GM12878 (cell line): ENCODE measurements at regions not wholly inside any gene's neighbourhood (a gene's known extent, or its start where the extent isn't known, plus 50 kb on each side); places are given as distances from the start of the nearest gene placed in this dataset.

Source experiments
- ATAC-seq: fragments of 200-7000 bp; cut with Tn5 transposase; 3 replicates; pipeline ENCODE4 v1.9.1; 2020; ENCODE audit warnings: mild to moderate bottlenecking, moderate library complexity
- BruUV-seq: library from RNA; stranded (reverse); fragments of 400-500 nt; replicated peaks from 2 replicates; lab custom pipeline; 2021; lab: Mats Ljungman, UMichigan
- CTCF ChIA-PET: fragments of 300-600 bp; sonication (Branson Sonifier 250); formaldehyde crosslinking; extraction: SDS; loops from one replicate; lab custom pipeline; 2021; ENCODE audit warnings: inconsistent platforms; lab: Yijun Ruan, JAX
- POLR2A ChIA-PET: fragments of 350-600 bp; formaldehyde crosslinking; extraction: SDS; loops from one replicate; lab custom pipeline; 2021; ENCODE audit warnings: inconsistent platforms; lab: Charles Lee
- RAD21 ChIA-PET: fragments of 300-600 bp; sonication (Branson Sonifier 250); formaldehyde crosslinking; loops from one replicate; lab custom pipeline; 2023; ENCODE audit warnings: antibody characterized with exemption; ENCODE audit not compliant: unreplicated experiment; lab: Charles Lee
- SMC1A ChIA-PET: fragments of 300-600 bp; sonication (Branson Sonifier 250); formaldehyde crosslinking; loops from one replicate; lab custom pipeline; 2023; ENCODE audit not compliant: unreplicated experiment, uncharacterized antibody; lab: Charles Lee
- DNase-seq: peaks from one replicate; pipeline ENCODE4 v3.0.0-alpha.2; 2011; ENCODE audit warnings: low read depth, low spot score
- FAIRE-seq: peaks from 3 replicates; lab custom pipeline; 2011; peaks lifted over from hg19 to GRCh38; lab: Jason Lieb, UNC
- H2AFZ ChIP-seq: 2 replicates; pipeline ENCODE4 v1.6.0; 2011; ENCODE audit warnings: low read depth, low read length, control low read depth; ENCODE audit not compliant: control insufficient read depth
- H3K27ac ChIP-seq: 2 replicates; pipeline ENCODE4 v1.5.1; 2011; ENCODE audit warnings: control low read depth; ENCODE audit not compliant: control insufficient read depth, insufficient read depth
- H3K27me3 ChIP-seq, 2 experiments: replicated peaks in 1 of 2; 2 replicates each; pipeline versions ENCODE4 v1.6.0 to v1.6.1; 2011; ENCODE audit warnings: low read length in 1 of 2; ENCODE audit not compliant: control insufficient read depth in 2 of 2, insufficient read depth in 2 of 2
- H3K36me3 ChIP-seq, 2 experiments: 2 replicates each; pipeline ENCODE4 v1.5.1; 2011; ENCODE audit warnings: low read length in 1 of 2; ENCODE audit not compliant: control insufficient read depth in 2 of 2, insufficient read depth in 2 of 2
- H3K4me1 ChIP-seq: 2 replicates; pipeline ENCODE4 v1.6.1; 2011; ENCODE audit warnings: mild to moderate bottlenecking, low read length, moderate library complexity, mixed read lengths; ENCODE audit not compliant: control insufficient read depth, insufficient read depth
- H3K4me2 ChIP-seq: 2 replicates; pipeline ENCODE4 v1.6.0; 2011; ENCODE audit warnings: control low read depth; ENCODE audit not compliant: control insufficient read depth, insufficient read depth
- H3K4me3 ChIP-seq: fragments of 200-600 bp; sonication (generic); 2 replicates; pipeline ENCODE4 v1.5.1; 2016
- H3K79me2 ChIP-seq: 2 replicates; pipeline ENCODE4 v1.6.0; 2011; ENCODE audit warnings: low read length; ENCODE audit not compliant: control insufficient read depth, insufficient read depth
- H3K9ac ChIP-seq: 2 replicates; pipeline ENCODE4 v1.8.0; 2011; ENCODE audit warnings: low read length, control low read depth, mixed read lengths; ENCODE audit not compliant: control insufficient read depth, insufficient read depth
- H3K9me3 ChIP-seq: replicated peaks from 3 replicates; pipeline ENCODE4 v1.5.1; 2011; ENCODE audit warnings: mild to moderate bottlenecking, low read length; ENCODE audit not compliant: control insufficient read depth, insufficient read depth
- H4K20me1 ChIP-seq: 2 replicates; pipeline ENCODE4 v1.6.0; 2011; ENCODE audit not compliant: control insufficient read depth, insufficient read depth
- FOXK2 ChIP-seq: fragments of 450-650 bp; IDR thresholded peaks from 2 replicates; pipeline ENCODE4 v1.6.1; 2017; ENCODE audit warnings: mild to moderate bottlenecking, moderate library complexity
- HDGF ChIP-seq: fragments of 450-650 bp; IDR thresholded peaks from 2 replicates; pipeline ENCODE4 v1.6.1; 2016; ENCODE audit warnings: antibody characterized with exemption
- KDM1A ChIP-seq: fragments of 200-600 bp; sonication (generic); IDR thresholded peaks from 2 replicates; pipeline ENCODE4 v1.6.1; 2016; ENCODE audit warnings: borderline replicate concordance
- KLF5 ChIP-seq: fragments of 450-650 bp; IDR thresholded peaks from 2 replicates; pipeline ENCODE4 v1.6.1; 2014; ENCODE audit warnings: mild to moderate bottlenecking; ENCODE audit not compliant: partially characterized antibody
- NRF1 ChIP-seq: conservative IDR thresholded peaks from 2 replicates; pipeline ENCODE4 v1.6.1; 2011; ENCODE audit warnings: mild to moderate bottlenecking, low read depth, low read length, improper control_type of control experiment
- PAX8 ChIP-seq: fragments of 450-650 bp; IDR thresholded peaks from 2 replicates; pipeline ENCODE4 v1.6.1; 2017; ENCODE audit warnings: mild to moderate bottlenecking, moderate library complexity
- PML ChIP-seq: IDR thresholded peaks from 2 replicates; pipeline ENCODE4 v1.6.1; 2012; ENCODE audit warnings: low read length, inconsistent platforms
- RAD51 ChIP-seq: fragments of 450-650 bp; IDR thresholded peaks from 2 replicates; pipeline ENCODE4 v1.6.1; 2016; ENCODE audit warnings: moderate library complexity, mild to moderate bottlenecking, inconsistent platforms
- STAT3 ChIP-seq: IDR thresholded peaks from 2 replicates; pipeline ENCODE4 v1.6.1; 2011; ENCODE audit warnings: low read depth, low read length, improper control_type of control experiment
- ZNF217 ChIP-seq: fragments of 450-650 bp; IDR thresholded peaks from 2 replicates; pipeline ENCODE4 v1.6.1; 2017; ENCODE audit warnings: antibody characterized with exemption, mild to moderate bottlenecking
- ZNF622 ChIP-seq: fragments of 450-650 bp; IDR thresholded peaks from 2 replicates; pipeline ENCODE4 v1.6.1; 2017; ENCODE audit warnings: mild to moderate bottlenecking, inconsistent platforms
- whole genome bisulfite sequencing: methylation state at CpG from one replicate; pipeline ENCODE4 v1.1.6; 2016; ENCODE audit warnings: low lambda C conversion rate; ENCODE audit not compliant: insufficient replicate concordance, insufficient coverage; ENCODE audit errors: missing lambda C conversion rate; 5-methylcytosine and 5-hydroxymethylcytosine counted together
- in situ Hi-C: fragments of 300-500 bp; cut with MboI; formaldehyde crosslinking; loops from 9 replicates; pipeline ENCODE4 v1.14.3; 2018; ENCODE audit warnings: mixed read lengths
- intact Hi-C: fragments of 100-400 bp; cut with micrococcal nuclease; formaldehyde crosslinking; loops from one replicate; pipeline ENCODE4 v1.14.2; 2022; ENCODE audit not compliant: unreplicated experiment
- TF ChIP-seq, protein P1 (sequence below): fragments of 450-650 bp; IDR thresholded peaks from 2 replicates; pipeline ENCODE4 v1.6.1; 2016; ENCODE audit warnings: mild to moderate bottlenecking
- TF ChIP-seq, protein P2 (sequence below): IDR thresholded peaks from 2 replicates; pipeline ENCODE4 v1.6.1; 2012; ENCODE audit warnings: low read length, inconsistent platforms
- TF ChIP-seq, protein P3 (sequence below): fragments of 450-650 bp; formaldehyde crosslinking; IDR thresholded peaks from 2 replicates; pipeline ENCODE4 v1.4.0; 2022; ENCODE audit warnings: mild to moderate bottlenecking, moderate library complexity
- TF ChIP-seq, protein P4 (sequence below): fragments of 450-650 bp; IDR thresholded peaks from 2 replicates; pipeline ENCODE4 v1.6.1; 2017; ENCODE audit warnings: mild to moderate bottlenecking, low read depth, inconsistent platforms; ENCODE audit not compliant: poor library complexity, severe bottlenecking

DNA sequence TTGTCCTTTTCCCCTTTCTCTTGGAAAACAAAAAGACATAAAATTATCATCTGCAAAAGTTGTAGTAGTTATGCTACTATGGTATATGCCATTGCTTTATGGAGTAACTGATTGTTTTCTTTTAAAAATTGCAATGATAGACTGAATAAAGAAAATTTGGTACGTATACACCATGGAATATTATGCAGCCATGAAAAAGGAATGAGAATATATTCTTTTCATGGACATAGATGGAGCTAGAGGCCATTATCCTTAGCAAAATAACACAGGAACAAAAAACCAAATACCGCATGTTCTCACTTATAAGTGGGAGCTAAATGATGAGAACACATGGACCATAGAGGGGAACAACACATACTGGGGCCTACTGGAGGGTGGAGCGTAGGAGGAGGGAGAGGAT is 538.8 kb downstream of the PLXDC2 start:
- WGBS, result 21% methylated on average over 3 of the region's 3 CpGs
- ChIA-PET RAD21 (no interaction called here), CTCF (no interaction called here), POLR2A (no interaction called here), SMC1A (interaction anchor here (0.6 kb wide), 1 partner anchor 16 kb away, joined by 4 read pairs; no protein-coding TSS in a partner anchor)
- H3K9me3 ChIP-seq, result no peaks in the 10 kb centered on the region
- H3K4me1 ChIP-seq, result no peaks in the 10 kb centered on the region
- in situ Hi-C loops (no loop called here), intact Hi-C loops (no loop called here)
- H3K36me3 ChIP-seq, result no peaks in the 10 kb centered on the region
- no peak overlapping the region for H3K9ac ChIP-seq
- H2AFZ ChIP-seq, result no peak overlapping the region
- TF ChIP-seq ZNF217 (no peak), RAD51 (no peak), PML (no peak), STAT3 (no peak), PAX8 (no peak), HDGF (no peak), KLF5 (no peak), NRF1 (no peak), FOXK2 (no peak), KDM1A (no peak), ZNF622 (no peak)
- TF ChIP-seq, protein P1, sequence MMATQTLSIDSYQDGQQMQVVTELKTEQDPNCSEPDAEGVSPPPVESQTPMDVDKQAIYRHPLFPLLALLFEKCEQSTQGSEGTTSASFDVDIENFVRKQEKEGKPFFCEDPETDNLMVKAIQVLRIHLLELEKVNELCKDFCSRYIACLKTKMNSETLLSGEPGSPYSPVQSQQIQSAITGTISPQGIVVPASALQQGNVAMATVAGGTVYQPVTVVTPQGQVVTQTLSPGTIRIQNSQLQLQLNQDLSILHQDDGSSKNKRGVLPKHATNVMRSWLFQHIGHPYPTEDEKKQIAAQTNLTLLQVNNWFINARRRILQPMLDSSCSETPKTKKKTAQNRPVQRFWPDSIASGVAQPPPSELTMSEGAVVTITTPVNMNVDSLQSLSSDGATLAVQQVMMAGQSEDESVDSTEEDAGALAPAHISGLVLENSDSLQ, result no peak
- TF ChIP-seq, protein P2, sequence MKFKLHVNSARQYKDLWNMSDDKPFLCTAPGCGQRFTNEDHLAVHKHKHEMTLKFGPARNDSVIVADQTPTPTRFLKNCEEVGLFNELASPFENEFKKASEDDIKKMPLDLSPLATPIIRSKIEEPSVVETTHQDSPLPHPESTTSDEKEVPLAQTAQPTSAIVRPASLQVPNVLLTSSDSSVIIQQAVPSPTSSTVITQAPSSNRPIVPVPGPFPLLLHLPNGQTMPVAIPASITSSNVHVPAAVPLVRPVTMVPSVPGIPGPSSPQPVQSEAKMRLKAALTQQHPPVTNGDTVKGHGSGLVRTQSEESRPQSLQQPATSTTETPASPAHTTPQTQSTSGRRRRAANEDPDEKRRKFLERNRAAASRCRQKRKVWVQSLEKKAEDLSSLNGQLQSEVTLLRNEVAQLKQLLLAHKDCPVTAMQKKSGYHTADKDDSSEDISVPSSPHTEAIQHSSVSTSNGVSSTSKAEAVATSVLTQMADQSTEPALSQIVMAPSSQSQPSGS, result no peak
- TF ChIP-seq, protein P3, sequence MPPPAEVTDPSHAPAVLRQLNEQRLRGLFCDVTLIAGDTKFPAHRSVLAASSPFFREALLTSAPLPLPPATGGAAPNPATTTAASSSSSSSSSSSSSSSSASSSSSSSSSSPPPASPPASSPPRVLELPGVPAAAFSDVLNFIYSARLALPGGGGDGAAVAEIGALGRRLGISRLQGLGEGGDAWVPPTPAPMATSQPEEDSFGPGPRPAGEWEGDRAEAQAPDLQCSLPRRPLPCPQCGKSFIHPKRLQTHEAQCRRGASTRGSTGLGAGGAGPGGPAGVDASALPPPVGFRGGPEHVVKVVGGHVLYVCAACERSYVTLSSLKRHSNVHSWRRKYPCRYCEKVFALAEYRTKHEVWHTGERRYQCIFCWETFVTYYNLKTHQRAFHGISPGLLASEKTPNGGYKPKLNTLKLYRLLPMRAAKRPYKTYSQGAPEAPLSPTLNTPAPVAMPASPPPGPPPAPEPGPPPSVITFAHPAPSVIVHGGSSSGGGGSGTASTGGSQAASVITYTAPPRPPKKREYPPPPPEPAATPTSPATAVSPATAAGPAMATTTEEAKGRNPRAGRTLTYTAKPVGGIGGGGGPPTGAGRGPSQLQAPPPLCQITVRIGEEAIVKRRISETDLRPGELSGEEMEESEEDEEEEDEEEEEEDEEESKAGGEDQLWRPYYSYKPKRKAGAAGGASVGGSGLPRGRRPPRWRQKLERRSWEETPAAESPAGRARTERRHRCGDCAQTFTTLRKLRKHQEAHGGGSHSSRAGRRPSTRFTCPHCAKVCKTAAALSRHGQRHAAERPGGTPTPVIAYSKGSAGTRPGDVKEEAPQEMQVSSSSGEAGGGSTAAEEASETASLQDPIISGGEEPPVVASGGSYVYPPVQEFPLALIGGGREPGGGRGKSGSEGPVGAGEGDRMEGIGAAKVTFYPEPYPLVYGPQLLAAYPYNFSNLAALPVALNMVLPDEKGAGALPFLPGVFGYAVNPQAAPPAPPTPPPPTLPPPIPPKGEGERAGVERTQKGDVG (CRISPR knock-in tag), result no peak
- TF ChIP-seq, protein P4, sequence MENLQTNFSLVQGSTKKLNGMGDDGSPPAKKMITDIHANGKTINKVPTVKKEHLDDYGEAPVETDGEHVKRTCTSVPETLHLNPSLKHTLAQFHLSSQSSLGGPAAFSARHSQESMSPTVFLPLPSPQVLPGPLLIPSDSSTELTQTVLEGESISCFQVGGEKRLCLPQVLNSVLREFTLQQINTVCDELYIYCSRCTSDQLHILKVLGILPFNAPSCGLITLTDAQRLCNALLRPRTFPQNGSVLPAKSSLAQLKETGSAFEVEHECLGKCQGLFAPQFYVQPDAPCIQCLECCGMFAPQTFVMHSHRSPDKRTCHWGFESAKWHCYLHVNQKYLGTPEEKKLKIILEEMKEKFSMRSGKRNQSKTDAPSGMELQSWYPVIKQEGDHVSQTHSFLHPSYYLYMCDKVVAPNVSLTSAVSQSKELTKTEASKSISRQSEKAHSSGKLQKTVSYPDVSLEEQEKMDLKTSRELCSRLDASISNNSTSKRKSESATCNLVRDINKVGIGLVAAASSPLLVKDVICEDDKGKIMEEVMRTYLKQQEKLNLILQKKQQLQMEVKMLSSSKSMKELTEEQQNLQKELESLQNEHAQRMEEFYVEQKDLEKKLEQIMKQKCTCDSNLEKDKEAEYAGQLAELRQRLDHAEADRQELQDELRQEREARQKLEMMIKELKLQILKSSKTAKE, result no peak
- no peaks in the 10 kb centered on the region for H3K79me2 ChIP-seq
- DNase-seq, result no peak
- H3K4me2 ChIP-seq, result no peak overlapping the region
- H3K27me3 ChIP-seq, result no peaks in the 10 kb centered on the region
- ATAC-seq, result no peak
- no peaks in the 10 kb centered on the region for H4K20me1 ChIP-seq
- H3K27ac ChIP-seq, result no peak overlapping the region
- H3K4me3 ChIP-seq, result no peak overlapping the region
- no TSS peak for BruUV-seq
- FAIRE-seq, result no peak
